SK-N-SH (cell line): ENCODE measurements at regions not wholly inside any gene's neighbourhood (a gene's known extent, or its start where the extent isn't known, plus 50 kb on each side); places are given as distances from the start of the nearest gene placed in this dataset.
A peak's percentile ranks its signal among the peaks of the same experiment; 100 is the strongest.

ENCODE experiments used
- CTCF ChIA-PET: fragments of 300-600, 350-600 bp; formaldehyde crosslinking; extraction: SDS; loops from one replicate; lab custom pipeline; 2021; lab: Yijun Ruan, JAX
- POLR2A ChIA-PET: fragments of 350-600 bp; sonication (Branson Sonifier 250); formaldehyde crosslinking; extraction: SDS; loops from one replicate; lab custom pipeline; 2020; ENCODE audit warnings: antibody characterized with exemption, inconsistent platforms; lab: Yijun Ruan, JAX
- DNase-seq: peaks from one replicate; pipeline ENCODE4 v3.0.0; 2012
- H2AFZ ChIP-seq: fragments of 200-600 bp; sonication (generic); 2 replicates; pipeline ENCODE4 v1.8.1; 2016; ENCODE audit warnings: antibody characterized with exemption, mild to moderate bottlenecking, low read depth
- H3F3A ChIP-seq: fragments of 200-600 bp; sonication (generic); replicated peaks from 2 replicates; pipeline ENCODE3; 2016; ENCODE audit warnings: antibody characterized with exemption, mild to moderate bottlenecking; ENCODE audit not compliant: insufficient read depth
- H3K27ac ChIP-seq, 2 experiments: fragments of 200-500 bp in 1 of 2; fragments of 200-600 bp in 1 of 2; sonication (Bioruptor generic) in 1 of 2; sonication (generic), shearing (Covaris generic) in 1 of 2; 2 replicates each; pipeline versions ENCODE4 v1.5.1 to v1.6.1; 2014 to 2016; ENCODE audit warnings: low read depth in 2 of 2, inconsistent platforms in 1 of 2, low read length in 1 of 2, mild to moderate bottlenecking in 1 of 2, mixed read lengths in 1 of 2
- H3K27me3 ChIP-seq: fragments of 200-600 bp; sonication (generic), shearing (Covaris generic); 2 replicates; pipeline ENCODE4 v1.6.1; 2016; ENCODE audit warnings: mixed run types; ENCODE audit not compliant: insufficient read depth
- H3K36me3 ChIP-seq, 2 experiments: fragments of 200-500 bp in 1 of 2; fragments of 200-600 bp in 1 of 2; sonication (Bioruptor generic) in 1 of 2; sonication (generic) in 1 of 2; replicated peaks in 1 of 2; 2 replicates each; pipeline versions ENCODE3 to v1.5.1; 2014 to 2016; ENCODE audit warnings: low read length in 1 of 2, mild to moderate bottlenecking in 1 of 2; ENCODE audit not compliant: insufficient read depth in 2 of 2, control insufficient read depth in 1 of 2
- H3K4me1 ChIP-seq, 2 experiments: fragments of 200-500 bp in 1 of 2; fragments of 200-600 bp in 1 of 2; sonication (Bioruptor generic) in 1 of 2; sonication (generic), shearing (Covaris generic) in 1 of 2; 2 replicates each; pipeline versions ENCODE4 v1.5.1 to v1.6.1; 2014 to 2016; ENCODE audit warnings: low read depth in 1 of 2, low read length in 1 of 2, mixed run types in 1 of 2; ENCODE audit not compliant: insufficient read depth in 2 of 2, control insufficient read depth in 1 of 2
- H3K4me2 ChIP-seq: fragments of 200-600 bp; sonication (generic), shearing (Covaris generic); 2 replicates; pipeline ENCODE4 v1.6.1; 2017; ENCODE audit warnings: mixed run types
- H3K4me3 ChIP-seq, 2 experiments: fragments of 200-500 bp in 1 of 2; fragments of 200-600 bp in 1 of 2; sonication (Bioruptor generic) in 1 of 2; sonication (generic), shearing (Covaris generic) in 1 of 2; 2 replicates each; pipeline versions ENCODE4 v1.5.1 to v1.8.1; 2014 to 2016; ENCODE audit warnings: low read depth in 2 of 2, inconsistent platforms in 1 of 2, low read length in 1 of 2, mild to moderate bottlenecking in 1 of 2, mixed read lengths in 1 of 2, moderate library complexity in 1 of 2
- H3K79me2 ChIP-seq: fragments of 200-600 bp; sonication (generic); 2 replicates; pipeline ENCODE4 v1.8.1; 2017; ENCODE audit warnings: mild to moderate bottlenecking; ENCODE audit not compliant: insufficient read depth
- H3K9ac ChIP-seq: fragments of 200-600 bp; sonication (generic); 2 replicates; pipeline ENCODE4 v1.6.1; 2017; ENCODE audit warnings: mixed run types
- H3K9me2 ChIP-seq: fragments of 200-600 bp; sonication (generic); 2 replicates; pipeline ENCODE4 v1.6.1; 2017; ENCODE audit warnings: mixed run types
- H3K9me3 ChIP-seq: fragments of 200-600 bp; sonication (generic); 2 replicates; pipeline ENCODE4 v1.6.1; 2017; ENCODE audit warnings: mixed run types, mild to moderate bottlenecking, moderate library complexity
- H4K20me1 ChIP-seq: fragments of 200-600 bp; sonication (generic); 2 replicates; pipeline ENCODE4 v1.6.1; 2017; ENCODE audit warnings: mild to moderate bottlenecking, mixed run types; ENCODE audit not compliant: insufficient read depth
- EP300 ChIP-seq, 2 experiments: IDR thresholded peaks; 2 replicates each; pipeline versions ENCODE4 v1.4.0 to v1.6.1; 2012; ENCODE audit warnings: borderline replicate concordance in 1 of 2, low read depth in 1 of 2, low read length in 1 of 2
- EZH2phosphoT487 ChIP-seq: fragments of 200-600 bp; sonication (generic); IDR thresholded peaks from 2 replicates; pipeline ENCODE4 v1.6.1; 2017; ENCODE audit warnings: low read depth, mixed run types, mild to moderate bottlenecking, antibody characterized with exemption, moderate library complexity, borderline replicate concordance
- FOSL2 ChIP-seq: IDR thresholded peaks from 2 replicates; pipeline ENCODE4 v1.4.0; 2012; ENCODE audit warnings: low read depth, mild to moderate bottlenecking, moderate library complexity, borderline replicate concordance
- GABPA ChIP-seq: IDR thresholded peaks from 2 replicates; pipeline ENCODE4 v1.4.0; 2012; ENCODE audit warnings: low read depth, mild to moderate bottlenecking
- GATA2 ChIP-seq: sonication (generic); formaldehyde crosslinking; IDR thresholded peaks from 2 replicates; pipeline ENCODE4 v1.5.0; 2020; ENCODE audit warnings: mild to moderate bottlenecking, missing genetic modification reagents
- MXI1 ChIP-seq: IDR thresholded peaks from 2 replicates; pipeline ENCODE4 v1.6.1; 2012; ENCODE audit warnings: mild to moderate bottlenecking, low read depth, low read length, improper control_type of control experiment
- NRF1 ChIP-seq: IDR thresholded peaks from 2 replicates; pipeline ENCODE4 v1.6.1; 2012; ENCODE audit warnings: low read depth, mild to moderate bottlenecking, low read length
- RAD21 ChIP-seq: IDR thresholded peaks from 2 replicates; pipeline ENCODE4 v1.6.1; 2012; ENCODE audit warnings: mild to moderate bottlenecking, low read length
- RFX5 ChIP-seq: IDR thresholded peaks from 2 replicates; pipeline ENCODE4 v1.6.1; 2012; ENCODE audit warnings: mild to moderate bottlenecking, improper control_type of control experiment, low read length
- RXRA ChIP-seq: IDR thresholded peaks from 2 replicates; pipeline ENCODE4 v1.4.0; 2012; ENCODE audit warnings: low read depth, mild to moderate bottlenecking, borderline replicate concordance
- SIN3A ChIP-seq: IDR thresholded peaks from 2 replicates; pipeline ENCODE4 v1.6.1; 2012; ENCODE audit warnings: low read depth, mild to moderate bottlenecking, low read length, moderate library complexity, borderline replicate concordance
- SMC3 ChIP-seq: IDR thresholded peaks from 2 replicates; pipeline ENCODE4 v1.6.1; 2012; ENCODE audit warnings: low read depth, low read length, improper control_type of control experiment
- TEAD4 ChIP-seq: IDR thresholded peaks from 2 replicates; pipeline ENCODE4 v1.4.0; 2012; ENCODE audit warnings: mild to moderate bottlenecking, borderline replicate concordance; ENCODE audit not compliant: insufficient read depth
- YY1 ChIP-seq: IDR thresholded peaks from 2 replicates; pipeline ENCODE4 v1.4.0; 2012; ENCODE audit warnings: low read depth, mild to moderate bottlenecking
- WGBS: methylation state at CpG from one replicate; pipeline ENCODE4 v1.1.6; 2017; ENCODE audit warnings: low lambda C conversion rate; 5-methylcytosine and 5-hydroxymethylcytosine counted together
- TF ChIP-seq, protein P1 (sequence below): fragments of 150-350 bp; IDR thresholded peaks from 2 replicates; pipeline ENCODE4 v1.6.1; 2016; ENCODE audit warnings: mild to moderate bottlenecking, low read depth, low read length
- TF ChIP-seq, protein P2 (sequence below): IDR thresholded peaks from 2 replicates; pipeline ENCODE4; 2012
- TF ChIP-seq, protein P3 (sequence below): IDR thresholded peaks from 2 replicates; pipeline ENCODE4 v1.4.0; 2012; ENCODE audit warnings: low read depth, borderline replicate concordance
- TF ChIP-seq, protein P4 (sequence below): IDR thresholded peaks from 2 replicates; pipeline ENCODE4 v1.4.0; 2012; ENCODE audit warnings: low read depth
- TF ChIP-seq, protein P5 (sequence below): fragments of 200-600 bp; sonication (generic); IDR thresholded peaks from 2 replicates; pipeline ENCODE4 v1.6.1; 2017; ENCODE audit warnings: antibody characterized with exemption, mild to moderate bottlenecking, moderate library complexity

DNA sequence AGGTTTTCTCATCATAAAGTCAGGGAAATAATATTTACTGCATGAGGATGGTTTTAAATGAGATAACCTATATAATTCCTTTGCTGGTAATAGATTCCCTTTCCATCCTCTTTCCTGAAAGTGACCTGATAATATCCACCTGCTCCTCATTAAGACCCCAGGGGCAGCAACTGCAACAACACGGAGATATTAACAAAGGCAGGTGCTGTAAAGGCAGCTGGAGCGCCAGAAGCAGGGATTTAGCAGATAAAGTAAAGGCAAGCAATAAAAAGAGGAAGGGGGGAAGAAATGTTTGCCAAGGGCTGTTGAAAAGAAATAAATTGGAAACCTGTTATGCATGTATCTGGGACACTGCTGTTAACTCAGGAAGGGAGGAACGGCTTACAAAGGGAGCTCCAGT is 472.6 kb upstream of the KLHL29 start (continued):
- TF ChIP-seq SMC3 (no peak), SIN3A (no peak), GATA2 (CRISPR knock-in tag) (peak; percentile 84), NRF1 (no peak), YY1 (no peak), GABPA (no peak), RXRA (no peak), MXI1 (no peak), FOSL2 (no peak), EP300 (IDR thresholded peaks at IDR 0.05; ENCODE audit: borderline replicate concordance in 1 of 2, low read depth in 1 of 2, low read length in 1 of 2) (peak in 1 of 2 experiments; percentile 88; a peak in 2 of 4 replicates), EZH2phosphoT487 (no peak), RFX5 (no peak)
- TF ChIP-seq, protein P1, sequence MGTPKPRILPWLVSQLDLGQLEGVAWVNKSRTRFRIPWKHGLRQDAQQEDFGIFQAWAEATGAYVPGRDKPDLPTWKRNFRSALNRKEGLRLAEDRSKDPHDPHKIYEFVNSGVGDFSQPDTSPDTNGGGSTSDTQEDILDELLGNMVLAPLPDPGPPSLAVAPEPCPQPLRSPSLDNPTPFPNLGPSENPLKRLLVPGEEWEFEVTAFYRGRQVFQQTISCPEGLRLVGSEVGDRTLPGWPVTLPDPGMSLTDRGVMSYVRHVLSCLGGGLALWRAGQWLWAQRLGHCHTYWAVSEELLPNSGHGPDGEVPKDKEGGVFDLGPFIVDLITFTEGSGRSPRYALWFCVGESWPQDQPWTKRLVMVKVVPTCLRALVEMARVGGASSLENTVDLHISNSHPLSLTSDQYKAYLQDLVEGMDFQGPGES: no peak
- TF ChIP-seq, protein P2, sequence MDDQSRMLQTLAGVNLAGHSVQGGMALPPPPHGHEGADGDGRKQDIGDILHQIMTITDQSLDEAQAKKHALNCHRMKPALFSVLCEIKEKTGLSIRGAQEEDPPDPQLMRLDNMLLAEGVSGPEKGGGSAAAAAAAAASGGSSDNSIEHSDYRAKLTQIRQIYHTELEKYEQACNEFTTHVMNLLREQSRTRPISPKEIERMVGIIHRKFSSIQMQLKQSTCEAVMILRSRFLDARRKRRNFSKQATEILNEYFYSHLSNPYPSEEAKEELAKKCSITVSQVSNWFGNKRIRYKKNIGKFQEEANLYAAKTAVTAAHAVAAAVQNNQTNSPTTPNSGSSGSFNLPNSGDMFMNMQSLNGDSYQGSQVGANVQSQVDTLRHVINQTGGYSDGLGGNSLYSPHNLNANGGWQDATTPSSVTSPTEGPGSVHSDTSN: no peak
- TF ChIP-seq, protein P3, sequence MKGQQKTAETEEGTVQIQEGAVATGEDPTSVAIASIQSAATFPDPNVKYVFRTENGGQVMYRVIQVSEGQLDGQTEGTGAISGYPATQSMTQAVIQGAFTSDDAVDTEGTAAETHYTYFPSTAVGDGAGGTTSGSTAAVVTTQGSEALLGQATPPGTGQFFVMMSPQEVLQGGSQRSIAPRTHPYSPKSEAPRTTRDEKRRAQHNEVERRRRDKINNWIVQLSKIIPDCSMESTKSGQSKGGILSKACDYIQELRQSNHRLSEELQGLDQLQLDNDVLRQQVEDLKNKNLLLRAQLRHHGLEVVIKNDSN: no peak
- TF ChIP-seq, protein P4, sequence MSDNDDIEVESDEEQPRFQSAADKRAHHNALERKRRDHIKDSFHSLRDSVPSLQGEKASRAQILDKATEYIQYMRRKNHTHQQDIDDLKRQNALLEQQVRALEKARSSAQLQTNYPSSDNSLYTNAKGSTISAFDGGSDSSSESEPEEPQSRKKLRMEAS: no peak
- TF ChIP-seq, protein P5, sequence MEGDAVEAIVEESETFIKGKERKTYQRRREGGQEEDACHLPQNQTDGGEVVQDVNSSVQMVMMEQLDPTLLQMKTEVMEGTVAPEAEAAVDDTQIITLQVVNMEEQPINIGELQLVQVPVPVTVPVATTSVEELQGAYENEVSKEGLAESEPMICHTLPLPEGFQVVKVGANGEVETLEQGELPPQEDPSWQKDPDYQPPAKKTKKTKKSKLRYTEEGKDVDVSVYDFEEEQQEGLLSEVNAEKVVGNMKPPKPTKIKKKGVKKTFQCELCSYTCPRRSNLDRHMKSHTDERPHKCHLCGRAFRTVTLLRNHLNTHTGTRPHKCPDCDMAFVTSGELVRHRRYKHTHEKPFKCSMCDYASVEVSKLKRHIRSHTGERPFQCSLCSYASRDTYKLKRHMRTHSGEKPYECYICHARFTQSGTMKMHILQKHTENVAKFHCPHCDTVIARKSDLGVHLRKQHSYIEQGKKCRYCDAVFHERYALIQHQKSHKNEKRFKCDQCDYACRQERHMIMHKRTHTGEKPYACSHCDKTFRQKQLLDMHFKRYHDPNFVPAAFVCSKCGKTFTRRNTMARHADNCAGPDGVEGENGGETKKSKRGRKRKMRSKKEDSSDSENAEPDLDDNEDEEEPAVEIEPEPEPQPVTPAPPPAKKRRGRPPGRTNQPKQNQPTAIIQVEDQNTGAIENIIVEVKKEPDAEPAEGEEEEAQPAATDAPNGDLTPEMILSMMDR: no peak

DNA sequence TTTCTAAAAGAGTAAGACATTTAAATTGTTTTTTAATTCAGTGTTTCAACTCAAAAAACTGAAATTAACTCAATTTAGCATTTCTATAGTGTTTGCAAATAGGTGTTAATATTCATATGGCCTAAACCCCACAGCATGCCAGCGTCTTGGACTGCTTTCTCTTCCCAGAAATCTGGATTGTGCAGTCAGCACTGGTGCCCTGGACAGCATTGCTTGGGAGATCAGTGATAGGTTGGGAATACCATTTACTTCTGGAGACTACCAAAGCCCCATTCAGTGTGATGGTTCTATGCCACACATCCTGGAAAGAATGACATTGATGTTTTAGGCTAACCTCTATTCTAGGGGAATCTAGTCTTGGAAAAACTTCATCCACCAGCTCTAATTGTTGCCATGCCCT is 455.0 kb upstream of the KLHL29 start:
- Histone ChIP-seq H3K27me3 (no peaks in the 10 kb centered on the region), H3K4me2 (no peak overlapping the region), H2AFZ (no peak overlapping the region), H4K20me1 (no peaks in the 10 kb centered on the region), H3K9ac (no peak overlapping the region), H3K4me3 (no peak overlapping the region), H3F3A (no peaks in the 10 kb centered on the region), H3K4me1 (peaks cover 0 to 2% of the 10 kb centered on the region in 2 experiments; a peak in 1 of 4 replicates), H3K9me3 (0 out of 2 replicates have a peak, but pooled peaks cover 6% of the 10 kb centered on the region), H3K79me2 (no peaks in the 10 kb centered on the region), H3K36me3 (no peaks in the 10 kb centered on the region), H3K9me2 (no peaks in the 10 kb centered on the region), H3K27ac (no peak overlapping the region)
- CTCF ChIA-PET: interaction anchor here (0.6 to 0.7 kb wide), 2 partner anchors 118 to 797 kb away, joined by 3 to 4 read pairs; no protein-coding TSS in a partner anchor
- POLR2A ChIA-PET: no interaction called here
- DNase-seq: no peak
- TF ChIP-seq, protein P4: no peak
- TF ChIP-seq TEAD4: no peak
- TF ChIP-seq FOSL2: no peak
- TF ChIP-seq EP300 (IDR thresholded peaks at IDR 0.05; ENCODE audit: borderline replicate concordance in 1 of 2, low read depth in 1 of 2, low read length in 1 of 2): no peak
- TF ChIP-seq SMC3: no peak
- TF ChIP-seq RAD21: no peak
- WGBS: 8% methylated on average over 1 of the region's 1 CpG
